SK-N-SH (cell line): ENCODE measurements at regions not wholly inside any gene's neighbourhood (a gene's known extent, or its start where the extent isn't known, plus 50 kb on each side); places are given as distances from the start of the nearest gene placed in this dataset.

Experiments used
- CTCF ChIP-seq: fragments of 200-600 bp; sonication (generic); IDR thresholded peaks from 2 replicates; pipeline ENCODE4 v1.6.1; 2017; ENCODE audit warnings: antibody characterized with exemption, mild to moderate bottlenecking, moderate library complexity
- MXI1 ChIP-seq: IDR thresholded peaks from 2 replicates; pipeline ENCODE4 v1.6.1; 2012; ENCODE audit warnings: mild to moderate bottlenecking, low read depth, low read length, improper control_type of control experiment
- REST ChIP-seq: IDR thresholded peaks from 2 replicates; pipeline ENCODE4 v1.6.1; 2012; ENCODE audit warnings: mild to moderate bottlenecking, low read depth, low read length, moderate library complexity

GRCh38 chr7:12984117-12984516, 296.7 kb downstream of the ARL4A start:
- no peak for TF ChIP-seq REST
- TF ChIP-seq CTCF: no peak
- TF ChIP-seq MXI1: no peak
